ENCODE measurements at regions not wholly inside any gene's neighbourhood (a gene's known extent, or its start where the extent isn't known, plus 50 kb on each side); places are given as distances from the start of the nearest gene placed in this dataset.

DNA sequence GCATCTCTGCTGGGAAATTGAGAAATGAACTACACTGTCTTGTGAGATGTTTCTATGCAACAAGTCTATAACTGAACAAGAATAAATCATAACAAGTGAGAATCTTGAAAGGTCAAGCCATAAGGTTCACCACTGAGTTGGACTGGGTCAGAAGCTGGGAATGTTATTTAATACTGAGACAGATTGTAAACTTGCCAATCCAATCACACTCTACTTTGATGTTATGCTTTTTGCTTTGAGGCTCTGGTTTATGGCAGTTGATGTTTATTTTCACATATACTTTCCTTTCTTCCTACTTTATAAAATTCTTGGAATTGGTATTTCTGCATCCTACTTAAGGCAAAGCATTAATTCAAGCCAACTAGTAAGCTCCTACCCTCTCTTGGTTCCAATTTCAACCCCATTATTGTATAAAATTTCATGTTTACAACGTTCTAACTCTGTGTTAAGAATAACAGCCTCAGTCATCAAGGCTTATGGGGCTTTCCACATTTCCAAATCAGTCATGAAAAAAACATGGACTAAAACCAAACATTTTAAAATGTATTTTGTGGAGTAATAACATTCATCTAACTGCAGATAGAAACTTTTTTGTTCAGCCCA lies 533.4 kb downstream of the NYAP2 start:
- TF ChIP-seq, protein P1, sequence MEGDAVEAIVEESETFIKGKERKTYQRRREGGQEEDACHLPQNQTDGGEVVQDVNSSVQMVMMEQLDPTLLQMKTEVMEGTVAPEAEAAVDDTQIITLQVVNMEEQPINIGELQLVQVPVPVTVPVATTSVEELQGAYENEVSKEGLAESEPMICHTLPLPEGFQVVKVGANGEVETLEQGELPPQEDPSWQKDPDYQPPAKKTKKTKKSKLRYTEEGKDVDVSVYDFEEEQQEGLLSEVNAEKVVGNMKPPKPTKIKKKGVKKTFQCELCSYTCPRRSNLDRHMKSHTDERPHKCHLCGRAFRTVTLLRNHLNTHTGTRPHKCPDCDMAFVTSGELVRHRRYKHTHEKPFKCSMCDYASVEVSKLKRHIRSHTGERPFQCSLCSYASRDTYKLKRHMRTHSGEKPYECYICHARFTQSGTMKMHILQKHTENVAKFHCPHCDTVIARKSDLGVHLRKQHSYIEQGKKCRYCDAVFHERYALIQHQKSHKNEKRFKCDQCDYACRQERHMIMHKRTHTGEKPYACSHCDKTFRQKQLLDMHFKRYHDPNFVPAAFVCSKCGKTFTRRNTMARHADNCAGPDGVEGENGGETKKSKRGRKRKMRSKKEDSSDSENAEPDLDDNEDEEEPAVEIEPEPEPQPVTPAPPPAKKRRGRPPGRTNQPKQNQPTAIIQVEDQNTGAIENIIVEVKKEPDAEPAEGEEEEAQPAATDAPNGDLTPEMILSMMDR (conservative IDR thresholded peaks at IDR 0.05), result no peak
- H3K27ac ChIP-seq, result no peak overlapping the region

DNA sequence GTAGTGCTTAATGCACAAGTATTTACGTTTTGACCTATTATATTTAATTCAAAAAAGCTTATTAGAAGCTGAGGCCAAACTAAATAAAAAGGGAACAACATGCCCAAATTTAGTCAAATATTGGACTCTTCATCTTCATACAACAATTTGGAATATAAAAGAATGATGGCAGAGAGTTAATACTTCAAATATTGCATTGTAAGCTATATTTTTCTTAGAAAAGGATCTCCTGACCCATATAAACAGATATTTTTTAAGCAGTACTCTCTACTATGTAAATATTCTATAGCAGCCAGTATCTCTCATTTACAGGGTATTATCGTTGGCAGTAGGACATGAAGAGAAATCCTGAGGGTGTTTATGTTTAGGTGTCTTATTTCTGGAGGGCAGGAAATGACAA lies 531.2 kb downstream of the NYAP2 start:
- TF ChIP-seq, protein P1 (conservative IDR thresholded peaks at IDR 0.05), result no peak
- H3K27ac ChIP-seq, result no peak overlapping the region

DNA sequence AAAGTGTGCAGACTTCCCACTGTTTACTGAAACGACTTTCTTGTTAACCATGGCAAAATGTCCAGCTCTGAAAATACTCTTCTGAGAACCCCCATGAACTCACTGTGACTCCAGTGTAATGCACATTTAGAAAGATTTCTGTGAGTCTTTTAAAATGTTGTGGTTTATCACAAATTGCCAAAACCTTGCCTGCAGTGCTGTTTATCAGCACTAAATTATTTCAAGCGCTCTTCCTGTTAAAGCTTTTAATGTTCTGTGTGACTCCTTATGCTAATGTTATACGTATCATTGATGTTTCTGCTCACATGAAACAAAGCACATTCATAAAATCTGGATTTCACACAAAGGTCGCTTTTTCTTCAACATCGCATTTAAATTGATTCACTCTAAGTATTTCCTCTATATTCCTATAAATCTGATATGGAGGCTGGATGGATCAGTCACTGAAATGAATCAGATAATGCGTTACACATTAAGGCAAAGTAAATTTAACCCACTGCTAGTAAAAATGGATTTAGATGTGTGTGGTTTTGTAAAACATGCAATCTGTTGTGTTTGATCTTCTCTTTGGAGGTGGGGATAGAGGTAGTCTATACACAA lies 521.2 kb downstream of the NYAP2 start:
- H3K27ac ChIP-seq, result peak overlapping the region; percentile 70
- TF ChIP-seq, protein P1 (conservative IDR thresholded peaks at IDR 0.05), result peak; percentile 47

DNA sequence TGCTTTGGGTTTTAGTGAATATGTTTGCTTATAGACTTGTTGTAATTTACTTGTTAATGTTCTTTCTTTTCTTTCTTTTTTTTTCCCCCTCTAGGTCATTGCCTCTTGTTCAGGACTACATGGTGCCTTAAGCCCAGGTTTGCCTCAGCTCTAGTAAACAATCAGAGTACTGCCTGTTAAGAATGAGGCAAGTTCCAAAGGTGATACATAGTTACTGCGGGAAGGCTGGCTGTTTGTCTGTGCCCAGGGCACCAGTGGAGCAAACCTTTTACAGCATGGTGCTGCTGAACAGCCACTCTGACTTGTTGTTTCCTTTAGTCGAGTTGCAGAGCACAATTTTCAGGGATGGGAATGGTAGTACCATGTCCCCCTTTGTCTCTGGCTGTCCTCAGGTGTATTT lies 517.2 kb downstream of the NYAP2 start:
- no peak overlapping the region for H3K27ac ChIP-seq
- TF ChIP-seq, protein P1 (conservative IDR thresholded peaks at IDR 0.05), result no peak

DNA sequence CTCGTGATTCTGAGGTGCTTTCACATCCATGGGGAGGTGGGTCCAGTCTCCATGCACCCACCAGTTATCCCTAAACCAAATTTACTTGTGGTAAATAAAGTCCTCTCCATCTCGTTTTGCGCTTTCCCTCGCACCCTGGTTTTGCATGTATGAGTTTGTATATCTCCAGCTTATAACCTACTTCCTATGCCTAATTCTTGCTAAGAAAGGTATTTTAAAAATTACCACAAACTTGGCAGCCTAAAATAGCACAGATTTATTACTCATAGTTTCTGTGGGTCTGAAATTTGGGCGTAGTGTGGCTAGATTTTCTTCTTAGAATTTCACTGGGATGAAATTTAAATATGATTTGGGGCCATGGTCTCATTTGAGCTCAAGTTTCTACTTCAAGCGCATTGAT lies 511.5 kb downstream of the NYAP2 start:
- TF ChIP-seq, protein P1 (conservative IDR thresholded peaks at IDR 0.05), result no peak
- no peak overlapping the region for H3K27ac ChIP-seq

DNA sequence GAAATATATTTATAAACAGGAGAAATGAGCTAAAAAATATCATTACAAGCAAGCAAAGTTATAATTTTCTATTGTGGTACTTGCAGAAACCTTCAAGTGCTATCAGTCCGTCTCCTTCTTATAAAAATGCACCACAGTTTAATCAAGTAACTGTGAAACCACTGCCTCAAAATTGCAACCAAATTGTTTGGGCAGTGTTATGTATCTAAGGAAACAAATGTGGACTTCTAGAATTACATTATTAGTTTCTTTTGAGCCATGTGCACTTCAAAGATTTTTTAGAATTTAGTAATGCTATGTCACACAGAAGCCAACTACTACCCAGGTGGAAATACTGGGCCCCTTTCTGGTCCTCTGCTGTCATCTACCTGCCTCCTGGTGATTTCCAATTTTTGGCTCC lies 495.6 kb downstream of the NYAP2 start:
- no peak overlapping the region for H3K27ac ChIP-seq

DNA sequence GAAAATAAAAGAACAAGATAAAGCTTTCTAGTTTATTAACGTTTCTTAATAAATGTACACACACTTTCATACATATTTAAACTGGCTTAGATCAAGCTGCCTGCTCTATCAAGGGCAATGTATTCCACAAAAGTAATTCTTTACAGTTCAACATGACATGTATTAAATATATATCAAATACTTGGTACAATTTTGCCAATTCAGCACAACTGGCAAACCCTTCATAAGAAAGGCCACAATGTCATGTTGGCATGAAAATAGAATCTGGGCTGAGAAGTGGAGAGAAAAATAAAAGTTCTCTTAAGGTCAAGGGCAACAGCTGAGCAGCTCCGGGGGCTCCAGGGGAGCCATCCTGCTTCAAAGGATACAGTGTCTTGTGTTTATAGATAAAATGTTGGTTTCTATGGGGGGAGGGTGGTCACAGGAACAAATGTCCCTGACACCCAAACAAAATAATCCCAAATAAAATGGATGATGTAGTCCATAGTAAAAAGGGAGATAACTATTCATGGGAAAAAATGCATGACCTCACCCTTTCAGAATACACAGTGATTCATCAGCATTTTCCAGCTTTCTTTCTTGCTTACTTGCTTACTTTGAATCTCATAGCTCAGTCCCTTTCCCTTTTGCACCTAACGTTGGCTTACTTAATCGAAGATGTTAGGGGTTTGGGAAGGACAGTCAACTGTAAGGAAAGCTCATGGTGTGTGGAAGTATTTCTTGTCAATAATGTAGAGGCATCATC lies 494.9 kb downstream of the NYAP2 start:
- TF ChIP-seq, protein P1 (conservative IDR thresholded peaks at IDR 0.05), result no peak
- no peak overlapping the region for H3K27ac ChIP-seq

More for the DNA sequence above, 495.6 kb downstream of the NYAP2 start:
- TF ChIP-seq, protein P1 (conservative IDR thresholded peaks at IDR 0.05), result no peak

Data from VCaP (cell line).